PFSK-1 (cell line): ENCODE measurements at regions not wholly inside any gene's neighbourhood (a gene's known extent, or its start where the extent isn't known, plus 50 kb on each side); places are given as distances from the start of the nearest gene placed in this dataset.

Experiments used
- FOXP2 ChIP-seq: optimal IDR thresholded peaks from 2 replicates; pipeline ENCODE3; 2011; ENCODE audit warnings: borderline replicate concordance, control low read depth, inconsistent platforms; ENCODE audit not compliant: insufficient read depth; ENCODE audit errors: extremely low read length, extremely low read depth
- POLR2AphosphoS5 ChIP-seq: IDR thresholded peaks from 2 replicates; pipeline ENCODE4 v1.6.1; 2012; ENCODE audit warnings: low read depth, mild to moderate bottlenecking, control low read depth, low read length, moderate library complexity
- REST ChIP-seq, 2 experiments: IDR thresholded peaks; 2 replicates each; pipeline versions ENCODE4 v1.6.1 to v1.8.0; 2011 to 2012; ENCODE audit warnings: low read depth in 2 of 2, low read length in 2 of 2, control low read depth in 1 of 2, inconsistent platforms in 1 of 2, mild to moderate bottlenecking in 1 of 2, moderate library complexity in 1 of 2; ENCODE audit not compliant: insufficient read depth in 1 of 2
- SIN3A ChIP-seq: IDR thresholded peaks from 2 replicates; pipeline ENCODE4 v1.6.1; 2012; ENCODE audit warnings: mild to moderate bottlenecking, low read length, moderate library complexity, borderline replicate concordance; ENCODE audit not compliant: insufficient read depth
- TAF1 ChIP-seq: IDR thresholded peaks from 2 replicates; pipeline ENCODE4 v1.6.1; 2012; ENCODE audit warnings: low read length, control low read depth, borderline replicate concordance; ENCODE audit not compliant: insufficient read depth

- TF ChIP-seq SIN3A (no peak), REST (IDR thresholded peaks at IDR 0.05; ENCODE audit: insufficient read depth in 1 of 2, low read depth in 2 of 2, low read length in 2 of 2) (no peak), POLR2AphosphoS5 (no peak), TAF1 (no peak), FOXP2 (no peak)
Observed at GRCh38 chr11:110035357-110035756, 57.8 kb upstream of the ZC3H12C start.

- TF ChIP-seq REST (IDR thresholded peaks at IDR 0.05; ENCODE audit: insufficient read depth in 1 of 2, low read depth in 2 of 2, low read length in 2 of 2), result no peak
- no peak for TF ChIP-seq SIN3A
- no peak for TF ChIP-seq FOXP2
- no peak for TF ChIP-seq TAF1
- no peak for TF ChIP-seq POLR2AphosphoS5
Observed at GRCh38 chr11:110038201-110038600, 55.0 kb upstream of the ZC3H12C start.
